GM18867 (cell line): ENCODE measurements at regions not wholly inside any gene's neighbourhood (a gene's known extent, or its start where the extent isn't known, plus 50 kb on each side); places are given as distances from the start of the nearest gene placed in this dataset.
"Not testable (repeated sequence)": the region's sequence is repeated elsewhere in the genome, so short reads cannot be mapped to it uniquely, and the experiment has no call there.

Source experiments
- ATAC-seq: cut with Tn5 transposase; IDR thresholded peaks from one replicate; pipeline ENCODE4 v1.9.1; 2021; ENCODE audit warnings: mild to moderate bottlenecking, moderate library complexity; ENCODE audit not compliant: unreplicated experiment

DNA sequence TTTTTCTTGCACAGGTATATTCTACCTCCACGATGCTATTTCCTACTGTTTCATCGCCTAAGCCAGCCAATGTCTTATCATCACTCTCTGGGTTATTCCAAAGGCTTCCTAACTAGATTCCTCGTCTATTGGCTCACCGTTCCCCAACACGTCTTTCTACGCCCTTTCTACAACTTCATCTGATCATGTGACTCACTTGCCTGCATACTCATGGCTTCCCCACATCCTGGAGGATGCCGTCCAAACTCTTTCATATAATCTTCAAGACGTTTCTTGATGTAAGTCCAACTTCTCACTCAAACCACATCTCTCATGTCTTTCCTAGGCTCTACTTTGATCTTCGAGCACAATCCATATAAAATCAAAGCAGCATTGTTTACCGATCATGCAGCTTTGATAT is 322.0 kb upstream of the PPARGC1A start:
- no peak for ATAC-seq

GRCh38 chr4:24210332-24210902 is 320.6 kb upstream of the PPARGC1A start:
- ATAC-seq, result no peak

GRCh38 chr4:24209906-24210305 is 320.1 kb upstream of the PPARGC1A start:
- no peak for ATAC-seq

DNA sequence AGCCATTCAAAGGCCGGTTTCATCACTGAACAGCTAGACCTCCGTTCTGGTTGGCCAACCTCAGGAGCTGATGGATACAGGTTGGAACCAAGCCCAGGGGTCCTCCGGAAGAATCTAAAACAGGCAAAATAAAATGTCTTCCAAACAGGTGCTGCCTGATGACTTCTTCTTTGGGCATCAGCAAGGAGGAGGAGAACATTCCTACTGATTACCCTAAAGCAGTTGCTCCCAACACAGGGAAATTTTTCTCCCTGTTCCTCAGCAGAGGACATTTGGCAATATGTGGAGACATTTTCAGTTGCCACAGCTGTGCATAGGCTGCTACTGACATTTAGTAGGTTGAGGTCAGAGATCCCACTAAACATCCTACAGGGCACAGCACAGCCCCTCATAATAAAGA is 319.3 kb upstream of the PPARGC1A start:
- no peak for ATAC-seq

GRCh38 chr4:24208691-24209090 is 318.8 kb upstream of the PPARGC1A start:
- ATAC-seq, result no peak

DNA sequence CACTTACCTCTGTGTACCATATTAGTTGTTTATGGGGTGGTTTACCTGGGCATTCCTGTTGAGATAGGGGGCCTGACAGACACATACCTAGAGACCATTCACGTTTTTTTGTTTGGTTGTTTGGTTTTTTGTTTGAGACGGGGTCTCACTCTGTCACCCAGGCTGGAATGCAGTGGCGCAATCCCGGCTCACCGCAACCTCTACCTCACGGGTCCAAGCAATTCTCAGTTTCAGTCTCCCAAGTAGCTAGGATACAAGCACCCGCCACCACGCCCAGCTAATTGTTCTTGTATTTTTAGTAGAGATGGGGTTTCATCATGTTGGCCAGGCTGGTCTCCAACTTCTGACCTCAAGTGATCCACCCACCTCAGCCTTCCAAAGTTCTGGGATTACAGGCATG is 314.9 kb upstream of the PPARGC1A start:
- ATAC-seq, result not testable (repeated sequence)

DNA sequence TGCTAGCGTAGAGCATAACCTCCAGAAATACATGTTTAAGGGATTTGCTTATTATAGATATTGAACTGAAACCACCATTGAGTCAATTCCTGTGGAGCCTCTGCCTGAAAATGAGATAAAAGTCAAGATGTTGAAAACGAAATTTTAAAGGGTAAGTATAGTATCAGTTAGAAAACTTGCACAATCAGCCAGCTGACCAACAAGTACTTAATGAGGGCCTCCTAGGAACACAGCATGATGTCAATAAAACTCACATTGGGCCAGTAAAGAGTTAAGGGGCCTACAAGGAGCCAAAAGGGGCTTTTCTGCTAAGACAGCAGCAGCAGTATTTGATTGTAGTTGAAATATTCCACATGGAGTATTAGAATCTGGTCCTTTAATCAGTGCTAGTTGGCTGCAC is 314.1 kb upstream of the PPARGC1A start:
- ATAC-seq, result no peak

DNA sequence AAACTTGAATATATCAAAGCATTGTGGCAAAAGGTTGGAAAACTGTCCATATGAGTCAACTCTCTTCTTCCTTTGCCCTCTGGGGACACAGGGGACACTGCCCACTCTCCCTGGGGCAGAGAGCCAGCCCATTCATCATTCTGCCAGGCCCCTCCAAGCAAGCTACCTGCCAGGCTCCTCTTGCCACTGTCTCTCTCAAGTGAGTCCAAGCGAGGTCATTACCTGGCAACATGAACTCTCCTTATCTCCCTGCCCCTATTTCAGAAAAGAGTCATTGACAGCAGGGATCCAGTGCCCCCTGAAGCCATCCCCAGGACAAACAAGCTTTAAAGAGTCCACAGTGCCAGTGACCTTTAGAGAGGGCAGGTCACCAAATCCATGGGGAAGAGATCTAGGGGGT is 312.7 kb upstream of the PPARGC1A start:
- no peak for ATAC-seq

- ATAC-seq, result no peak
Observed at GRCh38 chr4:24197955-24198354, 308.1 kb upstream of the PPARGC1A start.

GRCh38 chr4:24196785-24197184 is 306.9 kb upstream of the PPARGC1A start:
- no peak for ATAC-seq

DNA sequence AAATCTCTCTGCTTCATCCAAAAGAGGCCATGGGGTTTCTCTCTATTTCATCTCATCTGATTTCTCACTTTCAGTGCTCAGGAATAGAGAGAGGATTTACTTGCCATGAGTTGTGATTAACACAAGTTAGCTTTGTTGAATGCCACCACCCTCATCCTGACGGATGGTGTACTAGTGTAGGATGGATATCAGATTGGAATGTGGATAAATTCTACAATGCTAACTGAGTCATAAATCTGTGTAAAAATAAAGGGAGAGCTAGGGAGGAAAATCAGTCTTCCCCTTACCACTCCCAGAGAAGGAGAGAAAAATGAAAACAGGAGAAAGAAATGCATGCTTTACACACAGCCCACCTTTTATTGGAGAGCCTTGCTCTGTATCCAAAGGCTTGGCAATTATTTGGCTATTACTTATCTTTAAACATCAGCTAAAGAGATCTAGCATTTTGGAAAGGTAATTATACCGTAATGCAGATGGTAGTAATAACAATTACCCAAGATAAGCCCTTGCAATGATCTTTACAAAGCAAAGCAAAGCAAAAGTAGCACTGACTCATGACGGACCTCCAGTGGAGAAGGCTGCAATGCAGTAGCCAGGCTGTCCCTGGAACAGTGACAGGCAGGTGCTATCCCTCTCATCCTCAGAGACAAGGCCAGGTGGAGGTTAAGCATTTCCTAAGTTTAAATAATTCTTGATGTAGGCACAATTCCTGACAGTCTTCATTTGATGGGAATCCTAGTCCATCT is 306.3 kb upstream of the PPARGC1A start:
- no peak for ATAC-seq

- ATAC-seq, result no peak
Observed at GRCh38 chr4:24192018-24192641, 302.3 kb upstream of the PPARGC1A start.

GRCh38 chr4:24190761-24191695 is 301.2 kb upstream of the PPARGC1A start:
- no peak for ATAC-seq

DNA sequence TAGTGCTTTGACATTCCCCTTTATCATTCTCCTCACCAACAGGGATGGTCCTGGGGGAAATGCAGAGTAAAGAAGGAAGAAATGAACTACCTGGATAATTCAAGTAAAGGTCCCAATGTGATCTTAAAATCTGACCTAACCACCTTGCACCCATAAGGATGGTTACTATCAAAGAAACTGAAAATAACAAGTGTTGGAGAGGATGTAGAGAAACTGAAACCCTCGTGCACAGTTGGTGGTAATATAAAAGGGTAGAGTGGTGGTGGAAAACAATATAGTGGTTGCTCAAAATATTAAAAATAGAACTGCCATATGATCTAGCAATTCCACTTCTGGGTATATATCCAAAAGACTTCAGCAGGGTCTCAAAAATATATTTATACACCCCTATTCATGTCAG is 298.6 kb upstream of the PPARGC1A start:
- peak; percentile 61 for ATAC-seq

- ATAC-seq, result no peak
Observed at GRCh38 chr4:24186466-24186865, 296.6 kb upstream of the PPARGC1A start.

- ATAC-seq, result no peak
Observed at GRCh38 chr4:24181005-24181404, 291.2 kb upstream of the PPARGC1A start.

GRCh38 chr4:24180586-24180985 is 290.7 kb upstream of the PPARGC1A start:
- no peak for ATAC-seq

GRCh38 chr4:24179201-24179840 is 289.5 kb upstream of the PPARGC1A start:
- ATAC-seq, result no peak

GRCh38 chr4:24177443-24177842 is 287.6 kb upstream of the PPARGC1A start:
- not testable (repeated sequence) for ATAC-seq

DNA sequence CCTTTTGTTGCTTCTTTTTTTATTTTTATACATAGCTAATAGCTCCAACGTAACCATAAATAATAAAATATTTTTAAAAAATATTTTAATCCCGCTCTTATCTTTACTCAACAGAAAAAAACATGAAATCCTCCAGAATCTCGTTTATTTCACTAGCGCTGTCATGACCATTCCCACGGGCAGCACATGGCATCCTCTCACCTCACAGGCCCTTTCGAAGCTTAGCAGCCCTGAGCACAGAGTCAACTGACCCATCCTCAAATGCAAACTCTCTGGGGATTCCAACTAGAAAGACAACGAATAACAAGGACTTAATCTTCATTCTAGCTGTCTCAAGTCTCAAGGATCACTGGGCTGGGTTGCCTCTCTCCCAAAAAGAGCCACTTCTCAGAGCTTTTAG is 285.9 kb upstream of the PPARGC1A start:
- ATAC-seq, result no peak

DNA sequence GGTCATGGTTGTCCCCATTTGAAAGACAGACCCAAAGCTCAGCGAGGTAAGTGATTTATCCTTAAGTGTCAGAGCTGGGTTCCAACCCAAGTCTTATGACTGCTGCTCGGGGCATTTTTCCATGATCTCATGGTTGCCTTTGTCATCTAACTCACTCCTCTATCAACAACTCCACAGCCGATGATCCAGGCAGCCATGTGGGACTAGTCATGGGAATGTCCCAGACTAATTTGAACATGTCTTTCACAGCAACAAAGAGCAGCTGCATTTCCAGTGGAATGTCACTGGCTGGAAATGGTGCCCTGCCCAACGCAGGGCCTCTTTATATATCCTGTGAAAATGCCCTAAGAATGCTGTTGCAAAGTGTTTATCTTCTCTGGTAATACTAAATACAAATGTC is 284.8 kb upstream of the PPARGC1A start:
- no peak for ATAC-seq
